B cell (primary cell): ENCODE measurements at regions not wholly inside any gene's neighbourhood (a gene's known extent, or its start where the extent isn't known, plus 50 kb on each side); places are given as distances from the start of the nearest gene placed in this dataset.

Experiments used
- ATAC-seq: fragments of 200-7000 bp; cut with Tn5 transposase; one replicate; pipeline ENCODE4 v1.10.0; 2021; ENCODE audit warnings: low read depth, mild to moderate bottlenecking, moderate number of reproducible peaks, moderate library complexity
- CTCF ChIA-PET: fragments of 350-600 bp; sonication (Branson Sonifier 250); formaldehyde crosslinking; loops from one replicate; lab custom pipeline; 2021; ENCODE audit warnings: antibody characterized with exemption, inconsistent platforms; lab: Charles Lee
- POLR2A ChIA-PET: fragments of 350-600 bp; sonication (Branson Sonifier 250); formaldehyde crosslinking; loops from one replicate; lab custom pipeline; 2021; ENCODE audit warnings: antibody characterized with exemption; lab: Charles Lee
- DNase-seq: peaks from one replicate; pipeline ENCODE4 v3.0.0; 2013
- H2AFZ ChIP-seq: 2 replicates; pipeline ENCODE4 v1.6.1; 2012; ENCODE audit warnings: mild to moderate bottlenecking, low read depth, low read length; ENCODE audit not compliant: insufficient read depth, poor library complexity, severe bottlenecking
- H3K27ac ChIP-seq, 2 donors: 1 replicate in 1 of 2; 2 replicates in 1 of 2; pipeline ENCODE4 v1.5.1; 2012 to 2013; ENCODE audit warnings: low read length in 2 of 2, mild to moderate bottlenecking in 2 of 2, moderate library complexity in 1 of 2
- H3K27me3 ChIP-seq, 4 experiments: fragments of 200-600 bp in 1 of 4; sonication (generic) in 1 of 4; replicated peaks in 1 of 4; 1 replicate in 2 of 4; 2 replicates in 2 of 4; pipeline versions ENCODE4 v1.6.1 to v1.7.0; 2013 to 2016; ENCODE audit warnings: low read length in 3 of 4, mild to moderate bottlenecking in 2 of 4, mixed read lengths in 1 of 4, moderate library complexity in 1 of 4; ENCODE audit not compliant: insufficient read depth in 4 of 4, control insufficient read depth in 3 of 4; ENCODE audit errors: control extremely low read depth in 1 of 4
- H3K36me3 ChIP-seq, 2 experiments: replicated peaks in 1 of 2; 1 replicate in 1 of 2; 2 replicates in 1 of 2; pipeline versions ENCODE4 v1.6.1 to v1.7.1; 2013; ENCODE audit warnings: low read length in 1 of 2; ENCODE audit not compliant: insufficient read depth in 2 of 2, control insufficient read depth in 1 of 2; ENCODE audit errors: control extremely low read depth in 1 of 2, extremely low read depth in 1 of 2
- H3K4me1 ChIP-seq, 2 donors: fragments of 200-600 bp in 1 of 2; sonication (generic) in 1 of 2; 1 replicate in 1 of 2; 2 replicates in 1 of 2; pipeline versions ENCODE4 v1.5.1 to v1.6.1; 2013 to 2017; ENCODE audit warnings: low read length in 2 of 2; ENCODE audit not compliant: control insufficient read depth in 2 of 2, insufficient read depth in 2 of 2
- H3K4me2 ChIP-seq: replicated peaks from 2 replicates; pipeline ENCODE3; 2012; ENCODE audit warnings: mild to moderate bottlenecking, low read depth, low read length; ENCODE audit not compliant: poor library complexity, severe bottlenecking
- H3K4me3 ChIP-seq, 5 experiments: fragments of 200-600 bp in 1 of 5; sonication (generic) in 1 of 5; 1 replicate in 3 of 5; 2 replicates in 2 of 5; pipeline versions ENCODE4 v1.5.1 to v1.7.0; 2011 to 2016; ENCODE audit warnings: low read length in 4 of 5, mild to moderate bottlenecking in 4 of 5, low read depth in 2 of 5, control low read depth in 1 of 5, moderate library complexity in 1 of 5; ENCODE audit not compliant: insufficient read depth in 1 of 5; ENCODE audit errors: control extremely low read depth in 1 of 5, extremely low read depth in 1 of 5
- H3K79me2 ChIP-seq: fragments of 200-600 bp; sonication (generic); one replicate; pipeline ENCODE4 v1.6.0; 2016; ENCODE audit warnings: low read length; ENCODE audit not compliant: control insufficient read depth, insufficient read depth
- H3K9ac ChIP-seq: fragments of 200-600 bp; sonication (generic); 2 replicates; pipeline ENCODE4 v1.6.1; 2017; ENCODE audit warnings: mild to moderate bottlenecking, low read length, moderate library complexity
- H3K9me3 ChIP-seq, 3 donors: one replicate each; pipeline versions ENCODE4 v1.6.1 to v1.7.1; 2013; ENCODE audit warnings: low read length in 2 of 3; ENCODE audit not compliant: control insufficient read depth in 2 of 3, insufficient read depth in 1 of 3; ENCODE audit errors: control extremely low read depth in 1 of 3
- H4K20me1 ChIP-seq: 2 replicates; pipeline ENCODE4 v1.6.0; 2012; ENCODE audit warnings: mild to moderate bottlenecking, low read length; ENCODE audit not compliant: insufficient read depth, control insufficient read depth, poor library complexity, severe bottlenecking
- H3K27ac Mint-ChIP-seq: one replicate; pipeline ENCODE4 v1.8.0; 2021; ENCODE audit warnings: mixed read lengths
- H3K27me3 Mint-ChIP-seq: one replicate; pipeline ENCODE4 v1.8.0; 2021; ENCODE audit warnings: mixed read lengths
- H3K4me1 Mint-ChIP-seq: one replicate; pipeline ENCODE4 v1.8.0; 2021; ENCODE audit warnings: mixed read lengths
- H3K4me3 Mint-ChIP-seq: one replicate; pipeline ENCODE4 v1.8.0; 2021; ENCODE audit warnings: mixed read lengths
- H3K9me3 Mint-ChIP-seq: one replicate; pipeline ENCODE4 v1.8.0; 2022; ENCODE audit warnings: mixed read lengths; ENCODE audit not compliant: insufficient read depth
- CTCF ChIP-seq: fragments of 200-600 bp; IDR thresholded peaks from one replicate; pipeline ENCODE4 v1.8.0; 2022; ENCODE audit warnings: antibody characterized with exemption, mild to moderate bottlenecking
- EZH2 ChIP-seq: IDR thresholded peaks from 2 replicates; pipeline ENCODE4 v1.6.1; 2012; ENCODE audit warnings: borderline replicate concordance, low read depth, mild to moderate bottlenecking, moderate library complexity, low read length; ENCODE audit not compliant: insufficient read depth, poor library complexity, severe bottlenecking
- WGBS: methylation state at CpG from one replicate; pipeline ENCODE4 v1.1.5; 2013; ENCODE audit warnings: missing lambda C conversion rate; ENCODE audit not compliant: insufficient coverage; 5-methylcytosine and 5-hydroxymethylcytosine counted together
- intact Hi-C: fragments of 100-400 bp; cut with micrococcal nuclease; formaldehyde crosslinking; loops from one replicate; pipeline ENCODE4 v1.10.0; 2022

- ChIA-PET POLR2A (no interaction called here), CTCF (no interaction called here)
- H3K9me3 ChIP-seq = peaks cover 6 to 18% (median 12%) of the 10 kb centered on the region in 3 donors
- H3K9ac ChIP-seq = no peak overlapping the region
- no peaks in the 10 kb centered on the region for H4K20me1 ChIP-seq
- TF ChIP-seq EZH2 (no peak), CTCF (no peak)
- 81% methylated on average over 6 of the region's 6 CpGs for WGBS
- no peak overlapping the region for H2AFZ ChIP-seq
- no peaks in the 10 kb centered on the region for H3K4me1 ChIP-seq
- H3K27ac ChIP-seq = no peak overlapping the region
- H3K4me3 ChIP-seq = no peak overlapping the region
- no peaks in the 10 kb centered on the region for H3K4me1 Mint-ChIP-seq
- no peak overlapping the region for H3K4me2 ChIP-seq
- H3K79me2 ChIP-seq = no peaks in the 10 kb centered on the region
- no peak overlapping the region for H3K4me3 Mint-ChIP-seq
- H3K9me3 Mint-ChIP-seq = peaks cover 11% of the 10 kb centered on the region
- no peaks in the 10 kb centered on the region for H3K27me3 ChIP-seq
- DNase-seq (no peak), ATAC-seq (no peak)
- intact Hi-C loops = no loop called here
- no peaks in the 10 kb centered on the region for H3K36me3 ChIP-seq
- peaks cover 12% of the 10 kb centered on the region for H3K27me3 Mint-ChIP-seq
- H3K27ac Mint-ChIP-seq = no peak overlapping the region
These were observed 246.6 kb upstream of the RTL1 start for GRCh38 chr14:101150039-101150610.

GRCh38 chr14:101151226-101151926 is 247.9 kb upstream of the RTL1 start:
- Mint-ChIP-seq H3K27me3 (peaks cover 19% of the 10 kb centered on the region), H3K4me1 (no peaks in the 10 kb centered on the region), H3K4me3 (no peak overlapping the region), H3K27ac (no peak overlapping the region), H3K9me3 (peaks cover 11% of the 10 kb centered on the region)
- intact Hi-C loops = no loop called here
- WGBS = 88% methylated on average over 25 of the region's 28 CpGs
- H4K20me1 ChIP-seq = no peaks in the 10 kb centered on the region
- H3K79me2 ChIP-seq = no peaks in the 10 kb centered on the region
- H3K27me3 ChIP-seq = no peaks in the 10 kb centered on the region
- no peak overlapping the region for H2AFZ ChIP-seq
- ATAC-seq (no peak), DNase-seq (no peak)
- H3K4me1 ChIP-seq = no peaks in the 10 kb centered on the region
- TF ChIP-seq CTCF = no peak
- TF ChIP-seq EZH2 = no peak
- peaks cover 2 to 18% (median 6%) of the 10 kb centered on the region in 3 donors for H3K9me3 ChIP-seq
- no peak overlapping the region for H3K27ac ChIP-seq
- H3K9ac ChIP-seq = no peak overlapping the region
- no peak overlapping the region for H3K4me3 ChIP-seq
- ChIA-PET CTCF (no interaction called here), POLR2A (no interaction called here)
- no peak overlapping the region for H3K4me2 ChIP-seq
- no peaks in the 10 kb centered on the region for H3K36me3 ChIP-seq
